Keratinocyte (primary cell): ENCODE measurements at regions not wholly inside any gene's neighbourhood (a gene's known extent, or its start where the extent isn't known, plus 50 kb on each side); places are given as distances from the start of the nearest gene placed in this dataset.

ENCODE experiments used
- CTCF ChIP-seq, 3 experiments: IDR thresholded peaks in 1 of 3; conservative IDR thresholded peaks in 1 of 3; optimal IDR thresholded peaks in 1 of 3; 2 replicates in 2 of 3; 3 replicates in 1 of 3; pipeline versions ENCODE3 to v1.5.1; 2011; ENCODE audit warnings: low read length in 3 of 3, mild to moderate bottlenecking in 3 of 3, moderate library complexity in 2 of 3, control low read depth in 1 of 3, inconsistent platforms in 1 of 3; ENCODE audit not compliant: insufficient read depth in 2 of 3; ENCODE audit errors: extremely low read depth in 1 of 3
- EZH2 ChIP-seq: IDR thresholded peaks from one replicate; pipeline ENCODE4 v1.6.1; 2012; ENCODE audit warnings: inconsistent platforms, mild to moderate bottlenecking, low read length, moderate library complexity

GRCh38 chr2:8174641-8175257 lies 507.1 kb upstream of the ID2 start:
- TF ChIP-seq CTCF (optimal IDR thresholded peaks at IDR 0.05 in 1 of 3, IDR thresholded peaks at IDR 0.05 in 1 of 3, conservative IDR thresholded peaks at IDR 0.05 in 1 of 3; ENCODE audit: extremely low read depth in 1 of 3, insufficient read depth in 2 of 3, low read length in 3 of 3) (no peak), EZH2 (no peak)
